Stimulated activated CD4-positive, alpha-beta T cell treated with anti-CD3 and anti-CD28 coated beads, Interleukin-1b, Interleukin-23, amount 100 ng/mL, for 48 hours (primary cell): ENCODE measurements at regions not wholly inside any gene's neighbourhood (a gene's known extent, or its start where the extent isn't known, plus 50 kb on each side); places are given as distances from the start of the nearest gene placed in this dataset.

Experiments used
- DNase-seq: peaks from one replicate; pipeline ENCODE4 v3.0.0-alpha.2; 2020

DNA sequence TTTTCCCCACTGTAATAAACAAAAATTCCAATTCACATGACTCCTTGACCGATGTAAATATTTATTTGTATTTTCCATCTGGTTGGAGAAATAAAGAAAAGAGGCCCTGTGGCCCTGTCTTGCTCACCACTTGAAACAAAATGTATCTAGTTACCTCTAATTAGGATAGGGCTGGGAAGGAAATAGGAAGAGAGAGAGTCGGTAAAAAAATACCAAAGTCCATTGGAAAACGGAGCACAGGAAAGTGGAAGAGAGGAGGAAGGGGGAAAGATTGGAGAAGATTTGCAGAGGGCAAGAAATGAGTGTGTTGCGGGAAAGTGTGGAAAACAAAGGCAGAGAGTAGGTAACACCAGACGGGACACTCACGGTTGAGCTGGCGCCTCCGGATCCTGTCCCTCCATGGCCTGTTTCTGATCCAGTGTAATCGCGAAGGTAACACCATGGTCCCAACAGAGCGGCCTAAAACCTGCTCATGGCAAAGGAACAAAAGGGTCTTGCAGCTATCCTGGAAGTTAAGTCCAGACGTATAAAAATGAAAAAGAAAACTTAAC is 105.8 kb upstream of the RIPOR2 start:
- no peak for DNase-seq

DNA sequence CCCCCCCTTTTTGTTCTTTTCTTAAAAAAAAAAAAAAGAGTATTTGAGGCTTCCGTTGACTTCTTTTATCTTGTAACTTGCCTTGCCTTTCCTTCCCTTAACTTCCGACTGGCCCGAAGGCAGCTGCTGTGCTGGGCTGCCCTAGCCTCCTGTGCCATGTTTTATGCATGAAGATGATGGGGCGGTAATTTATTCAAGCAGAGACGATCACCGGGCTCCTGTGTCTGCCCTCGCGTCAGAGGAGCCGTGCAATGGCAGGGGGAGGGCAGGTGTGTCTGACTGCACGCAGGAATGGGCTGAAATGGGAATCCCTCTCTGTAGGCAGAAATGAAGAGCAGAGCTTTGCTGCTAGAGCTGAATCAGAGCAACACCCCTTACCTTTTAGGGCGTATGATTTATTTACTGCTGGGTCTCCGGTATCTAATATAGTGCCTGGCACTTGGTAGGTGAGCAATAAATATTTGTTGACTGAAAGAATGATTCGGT is 106.3 kb upstream of the RIPOR2 start:
- peak; percentile 40 for DNase-seq

DNA sequence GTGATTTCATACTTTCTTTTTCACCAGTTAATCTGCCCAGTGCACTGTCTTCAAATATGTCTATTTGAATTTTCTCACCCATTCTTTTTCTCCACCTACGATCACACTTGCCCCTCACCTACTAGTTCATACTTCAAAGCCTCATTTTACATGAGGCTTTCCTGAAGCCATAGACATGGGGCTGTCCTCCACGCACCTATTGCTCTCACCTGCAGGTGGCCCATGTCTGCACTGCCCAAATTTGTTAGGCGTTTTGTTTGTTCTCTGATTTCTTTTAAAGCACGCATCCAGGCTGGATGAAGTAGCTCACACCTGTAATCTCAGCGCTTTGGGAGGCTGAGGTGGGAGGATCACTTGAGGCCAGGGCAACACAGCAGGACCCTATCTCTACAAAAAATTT is 106.8 kb upstream of the RIPOR2 start:
- no peak for DNase-seq

DNA sequence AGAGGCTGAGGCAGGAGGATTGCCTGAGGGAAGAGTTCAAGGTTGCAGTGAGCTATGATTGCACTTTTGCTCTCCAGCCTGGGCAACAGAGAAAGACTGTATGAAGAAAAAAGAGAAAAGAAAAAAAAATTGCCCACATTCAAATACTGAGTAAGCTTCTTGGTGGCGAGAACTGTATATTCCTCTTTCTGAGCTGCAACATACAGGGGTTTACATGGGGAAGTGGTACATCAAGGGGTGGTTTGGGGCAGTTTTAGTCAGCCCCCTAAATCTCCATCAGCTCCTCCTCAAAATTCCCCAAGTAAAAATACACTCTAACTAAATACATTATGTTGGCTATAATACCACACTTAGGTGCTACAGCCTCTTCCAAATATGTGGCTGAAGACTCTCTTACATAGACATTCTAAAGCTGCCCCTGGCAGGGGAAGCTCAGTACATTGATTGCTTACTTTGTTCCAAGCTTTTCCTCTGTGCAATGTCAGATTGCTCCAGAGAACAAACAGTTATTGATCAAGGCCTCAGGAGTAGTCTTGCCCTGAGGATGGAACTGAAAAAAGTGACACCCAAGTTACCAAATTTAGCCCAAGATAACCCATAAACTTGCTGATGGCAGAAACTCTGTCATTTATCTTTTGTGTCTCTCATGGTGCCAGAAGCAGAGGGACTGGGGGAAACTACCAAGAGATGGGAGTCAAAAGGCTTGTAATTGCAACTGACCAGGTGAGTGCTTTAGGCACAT is 107.4 kb upstream of the RIPOR2 start:
- no peak for DNase-seq

DNA sequence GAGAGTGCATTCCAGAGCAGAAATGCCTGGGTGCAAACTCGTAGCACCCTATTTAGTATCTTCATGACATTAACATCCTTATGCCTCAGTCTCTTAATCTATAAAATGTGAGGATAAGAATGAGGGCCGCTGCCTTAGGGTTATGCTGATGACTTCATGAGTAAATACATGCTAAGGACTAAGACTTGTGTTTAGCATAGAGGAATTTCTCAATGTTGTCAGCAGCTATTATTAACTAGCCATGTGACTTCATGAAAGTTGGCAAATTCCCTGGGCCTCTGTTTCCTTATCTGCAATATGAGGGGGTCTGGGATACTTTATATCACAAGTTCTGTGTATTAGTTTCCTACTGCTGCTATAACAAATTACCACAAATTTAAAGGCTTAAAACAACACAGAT is 108.1 kb upstream of the RIPOR2 start:
- no peak for DNase-seq

GRCh38 chr6:25046942-25047341 is 111.2 kb upstream of the RIPOR2 start:
- no peak for DNase-seq

DNA sequence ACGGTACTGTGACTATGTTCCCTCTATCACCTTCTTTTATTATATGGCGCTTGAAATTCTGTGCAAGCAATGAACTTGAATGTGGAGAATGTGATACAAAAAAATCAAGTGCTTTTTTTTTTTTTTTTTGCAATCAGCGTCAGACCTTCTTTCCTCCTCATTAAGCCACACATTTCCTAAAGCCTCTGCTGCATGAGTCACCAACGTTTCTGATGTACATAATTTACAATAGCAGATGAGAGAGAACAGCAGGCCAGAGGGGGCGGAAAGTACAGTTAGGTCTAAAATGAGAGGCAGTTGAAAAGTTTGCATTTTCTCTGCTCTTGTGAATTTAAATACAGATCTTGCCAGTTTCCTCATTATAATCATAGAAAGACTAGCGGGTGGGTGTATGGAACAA is 114.6 kb upstream of the RIPOR2 start:
- DNase-seq, result peak; percentile 59

DNA sequence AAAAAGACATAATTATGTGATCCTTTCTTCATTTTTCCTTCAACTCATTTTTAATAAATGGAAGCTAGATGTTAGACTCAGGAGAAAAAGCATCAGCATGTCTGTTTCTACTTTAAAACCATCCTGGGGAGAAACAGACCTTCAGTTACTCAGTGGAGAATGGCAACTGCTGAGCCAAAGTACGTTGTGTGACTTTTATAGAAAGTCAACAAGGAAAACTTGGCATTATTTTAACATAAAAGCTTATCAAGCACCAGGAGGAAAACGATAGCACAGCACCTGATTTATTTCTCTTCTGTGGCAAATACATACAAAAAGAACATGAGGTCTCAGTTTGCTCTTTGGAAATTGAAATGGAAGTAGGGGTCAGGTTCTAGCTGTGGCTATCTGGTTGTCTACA is 115.3 kb upstream of the RIPOR2 start:
- no peak for DNase-seq

GRCh38 chr6:25052181-25052580 is 116.4 kb upstream of the RIPOR2 start:
- DNase-seq, result no peak

GRCh38 chr6:25053875-25054371 is 118.2 kb upstream of the RIPOR2 start:
- DNase-seq, result no peak

- no peak for DNase-seq
These were observed 118.7 kb upstream of the RIPOR2 start for GRCh38 chr6:25054469-25054868.

- peak; percentile 47 for DNase-seq
These were observed 120.4 kb upstream of the RIPOR2 start for GRCh38 chr6:25056130-25056529.

DNA sequence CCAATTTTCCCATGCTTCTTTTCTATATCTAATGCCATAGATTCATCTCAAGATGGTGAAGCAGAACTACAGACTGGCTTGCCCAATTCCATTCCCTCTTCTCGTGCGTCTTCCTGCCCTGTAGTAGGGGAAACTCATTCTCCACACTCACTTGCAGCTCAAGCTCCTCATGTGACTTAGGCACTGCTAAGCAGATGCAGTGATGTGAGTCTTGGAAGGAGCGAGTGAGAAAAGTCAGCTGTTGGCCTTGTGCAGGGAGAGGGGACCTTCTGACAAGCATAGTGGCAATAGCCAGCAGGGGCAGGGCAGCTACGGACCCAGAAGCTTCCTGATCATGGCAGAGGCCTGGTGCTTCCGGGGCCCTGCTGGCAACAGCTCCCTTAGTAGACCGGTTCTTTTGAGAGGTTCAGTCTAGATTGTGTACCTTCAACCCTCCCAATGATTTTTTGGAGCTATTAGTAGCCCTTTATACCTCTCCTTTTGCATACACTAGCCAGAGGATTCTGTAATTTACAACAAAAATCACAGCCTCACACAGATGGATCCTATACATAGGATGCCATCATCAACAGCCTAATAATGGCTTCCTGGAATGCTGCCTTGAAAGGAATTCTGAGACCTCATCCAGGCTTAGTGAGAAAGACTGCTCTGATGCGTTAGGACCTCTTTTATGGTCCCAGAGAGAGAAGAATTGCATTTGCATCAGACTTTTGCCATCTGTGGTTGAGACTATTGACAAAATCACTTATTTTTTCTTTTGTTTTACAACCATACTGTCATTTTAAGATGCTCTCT is 121.5 kb upstream of the RIPOR2 start:
- no peak for DNase-seq

DNA sequence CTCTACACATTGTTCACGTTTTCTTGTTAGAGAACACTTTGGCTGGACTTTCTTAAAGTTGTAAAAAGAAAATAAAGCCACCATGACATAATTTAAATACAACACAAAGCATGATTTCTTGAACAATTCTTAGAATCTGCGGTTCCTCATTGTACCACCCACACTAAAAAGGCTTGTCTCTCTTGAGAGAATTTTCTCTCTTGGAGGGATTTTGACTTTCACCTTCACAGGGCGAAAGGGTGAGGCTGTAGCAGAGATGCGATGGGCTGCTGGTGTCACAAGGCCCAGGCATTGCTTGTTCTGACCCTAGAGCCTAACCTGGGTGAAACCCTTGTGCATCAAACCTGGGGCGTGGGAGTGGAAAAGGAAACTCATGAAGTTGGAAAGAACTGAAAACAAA is 122.7 kb upstream of the RIPOR2 start:
- DNase-seq, result no peak

DNA sequence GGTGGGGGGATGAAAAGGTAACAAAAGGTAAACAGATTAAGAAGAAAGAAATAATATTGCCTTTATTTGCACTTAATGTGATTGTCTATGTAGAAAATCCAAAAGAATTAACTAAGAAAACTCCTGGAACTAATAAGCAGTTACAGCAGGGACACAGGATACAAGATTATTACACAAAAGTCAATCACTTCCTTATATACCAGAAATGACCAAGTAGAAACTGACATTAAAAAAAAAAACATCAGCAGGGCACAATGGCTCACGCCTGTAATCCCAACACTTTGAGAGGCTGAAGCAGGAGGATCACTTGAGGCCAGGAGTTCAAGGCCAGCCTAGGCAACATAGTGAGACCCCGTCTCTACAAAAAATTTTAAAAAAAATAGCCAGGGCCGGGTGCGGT is 123.2 kb upstream of the RIPOR2 start:
- DNase-seq, result no peak

GRCh38 chr6:25060522-25060921 is 124.8 kb upstream of the RIPOR2 start:
- DNase-seq, result no peak

GRCh38 chr6:25061289-25061936 is 125.7 kb upstream of the RIPOR2 start:
- DNase-seq, result no peak

GRCh38 chr6:25062070-25062811 is 126.5 kb upstream of the RIPOR2 start:
- no peak for DNase-seq

DNA sequence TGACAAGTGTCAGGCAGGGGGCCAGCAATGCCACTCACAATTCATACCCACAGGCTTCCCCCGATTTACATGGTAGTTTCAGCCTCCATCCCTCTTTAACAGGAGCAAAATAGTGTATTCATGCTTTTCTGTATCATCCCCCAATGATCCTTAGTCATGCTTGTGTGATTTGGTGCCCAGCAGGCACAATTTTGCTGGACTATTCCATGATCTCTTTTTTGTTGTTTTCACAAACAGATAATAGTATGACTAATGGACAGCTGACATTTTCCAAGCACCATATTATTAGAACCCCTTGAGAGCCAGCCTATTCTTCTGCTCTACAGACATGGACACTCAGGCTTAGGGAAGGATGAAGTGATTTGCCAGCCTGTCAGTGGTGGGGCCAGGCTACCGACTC is 128.2 kb upstream of the RIPOR2 start:
- no peak for DNase-seq

GRCh38 chr6:25065666-25066065 is 129.9 kb upstream of the RIPOR2 start:
- no peak for DNase-seq

GRCh38 chr6:25066593-25066992 is 130.8 kb upstream of the RIPOR2 start:
- DNase-seq, result no peak

DNA sequence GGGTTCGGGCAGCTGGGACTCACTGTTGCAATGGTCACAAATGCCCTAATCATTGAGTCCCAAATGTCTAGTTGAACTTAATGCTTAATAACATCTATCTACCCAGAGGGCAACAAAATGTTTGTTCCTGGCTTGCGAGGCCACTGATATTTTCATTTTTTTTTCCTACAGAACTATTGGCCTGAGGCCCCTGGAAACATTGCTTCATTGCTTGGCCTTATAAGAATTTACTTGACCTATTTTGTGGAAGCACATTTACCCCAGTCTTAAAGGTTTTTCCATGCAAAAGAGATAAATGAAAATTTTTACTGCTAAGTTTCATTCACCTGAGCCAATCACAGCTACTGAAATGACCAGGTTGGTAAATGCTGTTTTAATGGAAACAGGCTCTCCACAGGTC is 133.1 kb upstream of the RIPOR2 start:
- DNase-seq, result no peak
